Bronchial epithelial cell (primary cell): ENCODE measurements at regions not wholly inside any gene's neighbourhood (a gene's known extent, or its start where the extent isn't known, plus 50 kb on each side); places are given as distances from the start of the nearest gene placed in this dataset.

Experiments
- DNase-seq: peaks from one replicate; pipeline ENCODE4 v3.0.0-alpha.2; 2010; ENCODE audit warnings: low read depth
- FAIRE-seq: peaks from 2 replicates; lab custom pipeline; 2011; peaks lifted over from hg19 to GRCh38; lab: Jason Lieb, UNC
- H3K27me3 ChIP-seq: 2 replicates; pipeline ENCODE4 v1.5.1; 2011; ENCODE audit warnings: low read length; ENCODE audit not compliant: control insufficient read depth, insufficient read depth
- H3K36me3 ChIP-seq: 2 replicates; pipeline ENCODE4 v1.5.1; 2011; ENCODE audit warnings: low read length; ENCODE audit not compliant: control insufficient read depth, insufficient read depth
- H3K4me3 ChIP-seq: 2 replicates; pipeline ENCODE4 v1.5.1; 2011; ENCODE audit warnings: mild to moderate bottlenecking, low read depth, low read length, control low read depth
- CTCF ChIP-seq: IDR thresholded peaks from 2 replicates; pipeline ENCODE4 v1.5.1; 2011; ENCODE audit warnings: mild to moderate bottlenecking, moderate library complexity, low read length, control low read depth, inconsistent platforms; ENCODE audit not compliant: insufficient read depth, severe bottlenecking

GRCh38 chr7:47661051-47661714 is 79.3 kb upstream of the TNS3 start:
- no peak overlapping the region for H3K4me3 ChIP-seq
- H3K27me3 ChIP-seq = no peaks in the 10 kb centered on the region
- FAIRE-seq (no peak), DNase-seq (no peak)
- no peaks in the 10 kb centered on the region for H3K36me3 ChIP-seq
- no peak for TF ChIP-seq CTCF

DNA sequence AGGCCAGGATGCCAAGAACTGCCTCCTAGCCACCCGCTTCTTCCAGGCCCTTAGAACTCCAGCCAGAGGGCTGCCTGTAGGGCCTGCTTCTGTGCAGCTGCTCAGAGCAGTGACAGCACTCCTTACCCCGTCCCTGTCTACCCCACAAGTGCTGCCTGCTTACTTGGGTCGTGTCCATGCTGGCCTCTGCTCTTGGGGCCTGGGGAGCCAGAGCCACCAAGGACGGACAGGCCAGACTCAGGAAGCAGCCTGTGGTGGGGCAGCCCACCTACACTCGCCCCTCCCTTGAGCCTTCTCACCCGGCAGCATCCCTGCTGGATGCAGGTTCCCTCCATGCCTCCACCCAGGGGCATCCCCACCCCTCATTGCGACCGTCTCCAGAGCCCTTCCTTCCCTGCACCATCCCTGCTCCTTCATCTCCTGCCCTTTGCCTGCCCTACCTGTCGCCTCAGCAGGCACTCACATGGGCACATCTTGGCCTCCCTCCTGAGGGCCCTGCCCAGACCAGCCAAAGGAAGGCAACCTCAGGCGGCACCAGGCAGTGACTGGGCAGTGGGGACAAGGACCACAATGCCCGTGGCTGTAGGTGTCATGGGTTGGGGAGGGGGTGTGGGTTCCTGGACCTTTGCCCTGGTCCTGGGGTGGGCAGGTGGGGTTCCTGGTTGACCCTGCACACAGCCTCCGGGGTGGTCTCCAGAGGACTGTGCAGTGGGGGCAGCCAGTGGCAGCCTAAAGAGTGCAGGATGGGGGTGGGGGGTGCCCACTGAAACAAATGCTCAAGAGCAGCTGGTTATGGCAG is 78.0 kb upstream of the TNS3 start:
- Histone ChIP-seq H3K27me3 (no peaks in the 10 kb centered on the region), H3K4me3 (no peak overlapping the region), H3K36me3 (no peaks in the 10 kb centered on the region)
- no peak for DNase-seq
- FAIRE-seq = no peak
- no peak for TF ChIP-seq CTCF

- no peak for DNase-seq
- Histone ChIP-seq H3K27me3 (no peaks in the 10 kb centered on the region), H3K4me3 (no peak overlapping the region), H3K36me3 (no peaks in the 10 kb centered on the region)
- no peak for TF ChIP-seq CTCF
- FAIRE-seq = no peak
These were observed 77.2 kb upstream of the TNS3 start for GRCh38 chr7:47658886-47659635.

DNA sequence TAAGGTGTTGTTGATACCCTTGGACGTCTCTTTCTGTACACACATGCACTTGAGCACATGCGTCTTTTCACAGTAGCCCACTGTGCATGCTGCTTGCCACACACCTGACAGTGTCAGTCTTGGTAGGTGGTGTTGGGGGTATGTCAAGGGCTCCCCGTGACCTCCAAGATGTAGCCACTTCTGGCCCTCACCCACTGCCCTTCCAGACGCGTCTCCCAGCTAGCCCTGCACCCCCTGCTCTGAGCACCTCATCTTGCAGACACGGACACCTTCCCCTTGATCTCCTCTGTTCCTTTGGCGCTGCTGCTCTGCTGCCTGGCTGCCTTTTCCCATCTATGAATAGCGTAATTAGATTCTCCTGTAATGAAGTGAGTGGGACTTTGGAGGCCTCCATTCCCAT is 75.2 kb upstream of the TNS3 start:
- FAIRE-seq (no peak), DNase-seq (no peak)
- no peaks in the 10 kb centered on the region for H3K36me3 ChIP-seq
- H3K4me3 ChIP-seq = no peak overlapping the region
- TF ChIP-seq CTCF = no peak
- H3K27me3 ChIP-seq = no peaks in the 10 kb centered on the region

- H3K27me3 ChIP-seq = no peaks in the 10 kb centered on the region
- FAIRE-seq (no peak), DNase-seq (no peak)
- no peaks in the 10 kb centered on the region for H3K36me3 ChIP-seq
- H3K4me3 ChIP-seq = no peak overlapping the region
- TF ChIP-seq CTCF = no peak
These were observed 72.9 kb upstream of the TNS3 start for GRCh38 chr7:47654672-47655298.
